Trophoblast cell (in vitro differentiated cells and primary cell): ENCODE measurements at regions not wholly inside any gene's neighbourhood (a gene's known extent, or its start where the extent isn't known, plus 50 kb on each side); places are given as distances from the start of the nearest gene placed in this dataset.
"Not testable (repeated sequence)": the region's sequence is repeated elsewhere in the genome, so short reads cannot be mapped to it uniquely, and the experiment has no call there.

Source experiments
- DNase-seq, 2 donors: peaks; one replicate each; pipeline ENCODE4 v3.0.0-alpha.2; 2016
- H2AFZ ChIP-seq: 2 replicates; pipeline ENCODE4 v1.6.1; 2013; ENCODE audit warnings: low read length, moderate library complexity, mild to moderate bottlenecking; ENCODE audit not compliant: insufficient read depth, poor library complexity
- H2AK5ac ChIP-seq: 2 replicates; pipeline ENCODE4 v1.6.1; 2013; ENCODE audit warnings: mild to moderate bottlenecking, low read length
- H2BK120ac ChIP-seq: 2 replicates; pipeline ENCODE4 v1.6.1; 2013; ENCODE audit warnings: low read length, mild to moderate bottlenecking, moderate library complexity; ENCODE audit not compliant: insufficient read depth, poor library complexity
- H2BK12ac ChIP-seq: 2 replicates; pipeline ENCODE4 v1.6.1; 2013; ENCODE audit warnings: mild to moderate bottlenecking, low read length, moderate library complexity
- H2BK5ac ChIP-seq: 2 replicates; pipeline ENCODE4 v1.6.1; 2013; ENCODE audit warnings: low read length, low read depth, moderate library complexity, mild to moderate bottlenecking; ENCODE audit not compliant: poor library complexity
- H3K14ac ChIP-seq: 2 replicates; pipeline ENCODE4 v1.6.1; 2013; ENCODE audit warnings: mild to moderate bottlenecking, low read length
- H3K18ac ChIP-seq: 2 replicates; pipeline ENCODE4 v1.6.1; 2013; ENCODE audit warnings: mild to moderate bottlenecking, low read length
- H3K23ac ChIP-seq: 2 replicates; pipeline ENCODE4 v1.6.1; 2013; ENCODE audit warnings: low read length
- H3K27ac ChIP-seq: 2 replicates; pipeline ENCODE4 v1.5.1; 2013; ENCODE audit warnings: low read depth, mild to moderate bottlenecking, inconsistent platforms, low read length, moderate library complexity
- H3K27me3 ChIP-seq: 2 replicates; pipeline ENCODE4 v1.6.1; 2013; ENCODE audit warnings: inconsistent platforms, mild to moderate bottlenecking, low read length, moderate library complexity; ENCODE audit not compliant: insufficient read depth
- H3K36me3 ChIP-seq, 2 experiments: 1 replicate in 1 of 2; 2 replicates in 1 of 2; pipeline ENCODE4 v1.6.1; 2013; ENCODE audit warnings: low read length in 2 of 2, mild to moderate bottlenecking in 2 of 2, moderate library complexity in 1 of 2; ENCODE audit not compliant: insufficient read depth in 2 of 2, control insufficient read depth in 1 of 2
- H3K4ac ChIP-seq: 2 replicates; pipeline ENCODE4 v1.6.1; 2013; ENCODE audit warnings: low read depth, mild to moderate bottlenecking, low read length, moderate library complexity
- H3K4me1 ChIP-seq, 2 experiments: 1 replicate in 1 of 2; 2 replicates in 1 of 2; pipeline ENCODE4 v1.6.1; 2013; ENCODE audit warnings: low read length in 2 of 2, mild to moderate bottlenecking in 2 of 2, moderate library complexity in 1 of 2; ENCODE audit not compliant: insufficient read depth in 2 of 2, control insufficient read depth in 1 of 2
- H3K4me2 ChIP-seq: 2 replicates; pipeline ENCODE4 v1.6.1; 2013; ENCODE audit warnings: inconsistent platforms, mild to moderate bottlenecking, low read length, moderate library complexity
- H3K4me3 ChIP-seq: 2 replicates; pipeline ENCODE4 v1.5.1; 2013; ENCODE audit warnings: mild to moderate bottlenecking, low read depth, low read length, inconsistent platforms
- H3K79me1 ChIP-seq: one replicate; pipeline ENCODE4 v1.6.1; 2013; ENCODE audit warnings: low read length
- H3K79me2 ChIP-seq: 2 replicates; pipeline ENCODE4 v1.6.1; 2013; ENCODE audit warnings: low read length, mild to moderate bottlenecking; ENCODE audit not compliant: control insufficient read depth, insufficient read depth, poor library complexity
- H3K9ac ChIP-seq: 2 replicates; pipeline ENCODE4 v1.6.1; 2013; ENCODE audit warnings: mild to moderate bottlenecking, low read length
- H3K9me3 ChIP-seq: 2 replicates; pipeline ENCODE4 v1.6.1; 2013; ENCODE audit warnings: low read depth, mild to moderate bottlenecking, control low read depth, inconsistent platforms, low read length; ENCODE audit not compliant: insufficient read depth
- H4K12ac ChIP-seq: 2 replicates; pipeline ENCODE4 v1.6.1; 2013; ENCODE audit warnings: low read depth, mild to moderate bottlenecking, low read length, moderate library complexity
- H4K8ac ChIP-seq: 2 replicates; pipeline ENCODE4 v1.6.1; 2013; ENCODE audit warnings: low read depth, mild to moderate bottlenecking, low read length, moderate library complexity
- H4K91ac ChIP-seq: one replicate; pipeline ENCODE4 v1.6.1; 2013; ENCODE audit warnings: low read depth, mild to moderate bottlenecking, low read length, moderate library complexity
- WGBS: extraction: QIAGEN DNeasy Blood & Tissue Kit; methylation state at CpG from one replicate; pipeline ENCODE4 v1.1.7; 2013; ENCODE audit warnings: missing lambda C conversion rate; ENCODE audit not compliant: insufficient read length, insufficient coverage; ENCODE audit errors: extremely low coverage; 5-methylcytosine and 5-hydroxymethylcytosine counted together

DNA sequence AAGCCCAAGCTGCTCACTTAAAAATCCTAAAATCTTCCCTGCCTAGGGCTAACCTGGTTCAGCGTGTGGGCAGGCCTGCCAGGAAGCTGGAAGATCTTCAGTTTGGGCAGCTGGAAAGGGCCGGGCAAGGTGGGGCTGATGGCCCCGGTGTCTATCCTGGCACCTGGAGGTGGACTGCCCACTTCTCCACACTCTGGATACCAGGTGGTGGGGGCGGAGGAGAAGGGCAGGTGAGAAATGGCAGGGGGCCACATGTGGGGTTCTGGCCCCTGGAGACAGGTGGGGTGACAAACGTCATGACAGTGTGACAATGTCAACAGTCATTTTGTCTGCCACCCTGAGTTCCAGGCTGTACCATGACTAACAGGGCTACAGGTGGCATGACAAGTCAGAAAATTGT is 78.5 kb upstream of the C16orf82 start:
- Histone ChIP-seq H2BK12ac (no peak overlapping the region), H4K12ac (no peak overlapping the region), H3K4me3 (no peak overlapping the region), H3K79me1 (no peaks in the 10 kb centered on the region), H3K27ac (no peak overlapping the region), H4K8ac (no peak overlapping the region), H3K27me3 (no peaks in the 10 kb centered on the region), H3K9ac (no peak overlapping the region), H3K18ac (no peak overlapping the region), H3K4me1 (no peaks in the 10 kb centered on the region), H2AFZ (no peak overlapping the region), H3K36me3 (no peaks in the 10 kb centered on the region), H4K91ac (no peak overlapping the region), H2AK5ac (no peak overlapping the region), H3K4ac (no peak overlapping the region), H3K4me2 (no peak overlapping the region), H3K23ac (no peak overlapping the region), H3K14ac (no peak overlapping the region), H3K79me2 (no peaks in the 10 kb centered on the region), H2BK120ac (no peak overlapping the region), H3K9me3 (peaks cover 3% of the 10 kb centered on the region), H2BK5ac (no peak overlapping the region)
- no peak for DNase-seq
- WGBS, result no CpG with 5 or more reads among the region's 5 CpGs

- not testable (repeated sequence) for DNase-seq, H3K4me1 ChIP-seq, H2BK120ac ChIP-seq, H4K91ac ChIP-seq, H2BK12ac ChIP-seq, H4K8ac ChIP-seq, H3K4ac ChIP-seq, H3K4me2 ChIP-seq, H3K79me1 ChIP-seq, H3K4me3 ChIP-seq, H3K27me3 ChIP-seq, H3K18ac ChIP-seq, H3K79me2 ChIP-seq, H3K14ac ChIP-seq, H2AFZ ChIP-seq, H3K9ac ChIP-seq, H2BK5ac ChIP-seq, H2AK5ac ChIP-seq, H3K27ac ChIP-seq, H3K9me3 ChIP-seq, H3K23ac ChIP-seq, H4K12ac ChIP-seq, H3K36me3 ChIP-seq
- no CpG with 5 or more reads among the region's 5 CpGs for WGBS
Observed at GRCh38 chr16:26990384-26991120, 76.2 kb upstream of the C16orf82 start.

DNA sequence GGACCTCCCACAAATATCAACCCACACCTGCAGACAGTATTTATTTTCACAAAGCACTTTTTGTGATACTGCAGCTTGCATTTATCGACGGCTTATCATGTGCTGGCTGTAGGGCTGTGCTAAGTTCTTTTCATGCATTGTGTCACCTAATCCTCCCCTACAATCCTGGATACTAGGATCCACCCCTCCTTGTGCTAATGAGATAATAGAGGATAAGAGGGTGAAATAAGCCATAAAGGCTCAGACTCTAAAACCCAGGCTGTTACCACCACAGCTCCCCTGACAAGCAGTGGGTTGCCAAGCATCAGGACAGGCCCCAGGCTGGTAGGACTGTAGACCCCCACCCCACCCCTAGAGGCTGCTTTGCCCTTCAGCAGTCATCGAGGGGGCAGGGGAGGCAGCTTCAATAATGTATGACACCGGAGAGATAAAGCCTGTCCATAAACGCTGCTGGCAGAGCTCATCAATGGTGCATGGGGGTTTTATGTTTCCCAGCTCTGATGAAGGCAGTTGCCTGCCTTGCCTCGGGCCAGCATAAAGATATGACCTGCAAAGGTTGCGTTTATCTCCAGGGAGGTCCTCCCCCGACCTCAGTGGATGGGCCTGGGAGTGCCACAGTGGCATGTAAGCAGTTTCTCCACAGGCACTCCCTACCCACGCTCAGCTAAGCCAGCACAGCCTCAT is 73.9 kb upstream of the C16orf82 start:
- no peak overlapping the region for H4K8ac ChIP-seq
- no peak overlapping the region for H2BK5ac ChIP-seq
- H3K27ac ChIP-seq, result no peak overlapping the region
- no CpG with 5 or more reads among the region's 9 CpGs for whole genome bisulfite sequencing
- H3K36me3 ChIP-seq, result no peaks in the 10 kb centered on the region
- no peaks in the 10 kb centered on the region for H3K4me1 ChIP-seq
- no peak overlapping the region for H3K14ac ChIP-seq
- H2BK12ac ChIP-seq, result no peak overlapping the region
- H3K9me3 ChIP-seq, result peaks cover 2% of the 10 kb centered on the region
- H4K91ac ChIP-seq, result no peak overlapping the region
- no peak overlapping the region for H3K4me3 ChIP-seq
- H4K12ac ChIP-seq, result no peak overlapping the region
- H2AK5ac ChIP-seq, result no peak overlapping the region
- H3K4me2 ChIP-seq, result no peak overlapping the region
- DNase-seq, result no peak
- no peaks in the 10 kb centered on the region for H3K27me3 ChIP-seq
- no peak overlapping the region for H3K18ac ChIP-seq
- no peak overlapping the region for H2AFZ ChIP-seq
- no peak overlapping the region for H3K9ac ChIP-seq
- H2BK120ac ChIP-seq, result no peak overlapping the region
- no peaks in the 10 kb centered on the region for H3K79me2 ChIP-seq
- no peaks in the 10 kb centered on the region for H3K79me1 ChIP-seq
- H3K4ac ChIP-seq, result no peak overlapping the region
- H3K23ac ChIP-seq, result no peak overlapping the region

DNA sequence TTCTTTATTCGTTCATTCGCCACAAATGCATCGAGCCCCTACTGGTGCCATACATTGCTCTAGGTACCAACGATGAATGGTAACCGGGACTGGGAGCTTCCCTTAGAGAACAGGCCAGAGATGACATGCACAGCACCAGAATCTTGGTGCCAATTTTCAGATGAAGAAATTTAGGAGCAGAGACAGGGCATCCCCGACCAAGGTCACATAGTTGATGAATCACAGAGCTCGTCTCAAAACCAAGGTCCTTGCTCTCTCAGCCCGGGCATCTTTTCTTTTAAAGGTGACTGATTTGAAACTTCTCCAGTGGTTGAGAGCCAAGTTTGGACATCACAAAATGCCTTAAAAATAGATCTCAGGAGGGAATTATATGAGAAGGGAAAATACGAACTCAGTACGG is 73.2 kb upstream of the C16orf82 start:
- Histone ChIP-seq H3K18ac (no peak overlapping the region), H2AFZ (no peak overlapping the region), H3K79me2 (no peaks in the 10 kb centered on the region), H3K79me1 (no peaks in the 10 kb centered on the region), H3K27me3 (no peaks in the 10 kb centered on the region), H3K4me3 (no peak overlapping the region), H3K14ac (no peak overlapping the region), H4K12ac (no peak overlapping the region), H2BK12ac (no peak overlapping the region), H3K4me1 (no peaks in the 10 kb centered on the region), H3K9ac (no peak overlapping the region), H4K91ac (no peak overlapping the region), H2AK5ac (no peak overlapping the region), H3K4ac (no peak overlapping the region), H3K36me3 (no peaks in the 10 kb centered on the region), H3K4me2 (no peak overlapping the region), H4K8ac (no peak overlapping the region), H3K27ac (no peak overlapping the region), H2BK120ac (no peak overlapping the region), H2BK5ac (no peak overlapping the region), H3K9me3 (peaks cover 2% of the 10 kb centered on the region), H3K23ac (no peak overlapping the region)
- WGBS, result no CpG with 5 or more reads among the region's 10 CpGs
- no peak for DNase-seq
